GM18519 (cell line): ENCODE measurements at regions not wholly inside any gene's neighbourhood (a gene's known extent, or its start where the extent isn't known, plus 50 kb on each side); places are given as distances from the start of the nearest gene placed in this dataset.
"Not testable (repeated sequence)": the region's sequence is repeated elsewhere in the genome, so short reads cannot be mapped to it uniquely, and the experiment has no call there.

Experiments
- ATAC-seq: cut with Tn5 transposase; IDR thresholded peaks from one replicate; pipeline ENCODE4 v1.9.1; 2021; ENCODE audit warnings: mild to moderate bottlenecking, moderate library complexity; ENCODE audit not compliant: unreplicated experiment, low FRiP score

GRCh38 chr3:5463991-5464390 lies 276.5 kb downstream of the EDEM1 start:
- ATAC-seq = no peak

- ATAC-seq = no peak
Measured at GRCh38 chr3:5464649-5465048, 277.1 kb downstream of the EDEM1 start.

- ATAC-seq = no peak
Measured at GRCh38 chr3:5465183-5465582, 277.7 kb downstream of the EDEM1 start.

- ATAC-seq = no peak
Measured at GRCh38 chr3:5466065-5466464, 278.6 kb downstream of the EDEM1 start.

GRCh38 chr3:5466717-5467116 lies 279.2 kb downstream of the EDEM1 start:
- no peak for ATAC-seq

- no peak for ATAC-seq
Measured at GRCh38 chr3:5473471-5473870, 286.0 kb downstream of the EDEM1 start.

- no peak for ATAC-seq
Measured at GRCh38 chr3:5476403-5476802, 288.9 kb downstream of the EDEM1 start.

GRCh38 chr3:5479229-5479799 lies 291.8 kb downstream of the EDEM1 start:
- ATAC-seq = no peak

- ATAC-seq = no peak
Measured at GRCh38 chr3:5480190-5480589, 292.7 kb downstream of the EDEM1 start.

- peak; percentile 70 for ATAC-seq
Measured at GRCh38 chr3:5485427-5485826, 297.9 kb downstream of the EDEM1 start.

- no peak for ATAC-seq
Measured at GRCh38 chr3:5488771-5489170, 301.3 kb downstream of the EDEM1 start.

- ATAC-seq = no peak
Measured at GRCh38 chr3:5489536-5489935, 302.0 kb downstream of the EDEM1 start.

- no peak for ATAC-seq
Measured at GRCh38 chr3:5494905-5495519, 307.5 kb downstream of the EDEM1 start.

- ATAC-seq = no peak
Measured at GRCh38 chr3:5497497-5497896, 310.0 kb downstream of the EDEM1 start.

GRCh38 chr3:5498981-5499380 lies 311.5 kb downstream of the EDEM1 start:
- ATAC-seq = peak; percentile 37

- ATAC-seq = peak; percentile 86
Measured at GRCh38 chr3:5499404-5499803, 311.9 kb downstream of the EDEM1 start.

GRCh38 chr3:5503136-5503535 lies 315.6 kb downstream of the EDEM1 start:
- no peak for ATAC-seq

GRCh38 chr3:5504135-5504534 lies 316.6 kb downstream of the EDEM1 start:
- ATAC-seq = no peak

- ATAC-seq = no peak
Measured at GRCh38 chr3:5505163-5505562, 317.7 kb downstream of the EDEM1 start.

GRCh38 chr3:5505997-5506396 lies 318.5 kb downstream of the EDEM1 start:
- ATAC-seq = no peak

- ATAC-seq = not testable (repeated sequence)
Measured at GRCh38 chr3:5508860-5509259, 321.4 kb downstream of the EDEM1 start.

- ATAC-seq = no peak
Measured at GRCh38 chr3:5510300-5510699, 322.8 kb downstream of the EDEM1 start.

GRCh38 chr3:5517921-5518320 lies 330.4 kb downstream of the EDEM1 start:
- no peak for ATAC-seq
